Psoas muscle (tissue), 7 donors: ENCODE measurements at regions not wholly inside any gene's neighbourhood (a gene's known extent, or its start where the extent isn't known, plus 50 kb on each side); places are given as distances from the start of the nearest gene placed in this dataset.

ENCODE experiments used
- ATAC-seq, 4 donors: fragments of 200-7000 bp; cut with Tn5 transposase; one replicate each; pipeline ENCODE4 v1.9.1; 2020; ENCODE audit warnings: moderate library complexity in 3 of 4, mild to moderate bottlenecking in 2 of 4
- DNase-seq, 2 donors: peaks; one replicate each; pipeline ENCODE4 v3.0.0-alpha.2; 2020
- H3K27ac ChIP-seq: fragments of 200-600 bp; one replicate; pipeline ENCODE4 v1.8.0; 2022
- H3K27me3 ChIP-seq, 3 donors: fragments of 200-600 bp in 1 of 3; one replicate each; pipeline versions ENCODE4 v1.6.1 to v1.8.0; 2013 to 2022; ENCODE audit warnings: low read length in 2 of 3, mild to moderate bottlenecking in 2 of 3, moderate library complexity in 1 of 3; ENCODE audit not compliant: insufficient read depth in 3 of 3
- H3K36me3 ChIP-seq, 2 donors: fragments of 200-600 bp in 1 of 2; one replicate each; pipeline versions ENCODE4 v1.6.1 to v1.8.0; 2013 to 2022; ENCODE audit warnings: low read depth in 1 of 2, mild to moderate bottlenecking in 1 of 2, moderate library complexity in 1 of 2; ENCODE audit not compliant: insufficient read depth in 1 of 2
- H3K4me1 ChIP-seq: fragments of 200-600 bp; one replicate; pipeline ENCODE4 v1.8.0; 2022
- H3K4me3 ChIP-seq: fragments of 200-600 bp; one replicate; pipeline ENCODE4 v1.8.0; 2022; ENCODE audit warnings: mild to moderate bottlenecking
- H3K9me3 ChIP-seq: fragments of 200-600 bp; one replicate; pipeline ENCODE4 v1.8.0; 2022
- CTCF ChIP-seq: fragments of 200-600 bp; IDR thresholded peaks from one replicate; pipeline ENCODE4 v1.8.0; 2022; ENCODE audit warnings: antibody characterized with exemption
- WGBS, 3 donors: extraction: QIAGEN DNeasy Blood & Tissue Kit; methylation state at CpG; one replicate each; pipeline versions ENCODE4 v1.1.6 to v1.1.7; 2013; 5-methylcytosine and 5-hydroxymethylcytosine counted together
- intact Hi-C, 2 donors: fragments of 100-400 bp; cut with DNase I; formaldehyde crosslinking; loops; one replicate each; pipeline versions ENCODE4 v1.11.0 to v1.14.2; 2022
- donor health status: healthy with polysubstance abuse.
- donor health status: DM: no; HTN: no; CAD: no; lungs with moderate emphysema.
- donor health status: Bipolar disorder and iron deficiency.
- donor health status: healthy.
- donor health status: DM: yes; HTN: yes; CAD: no.
- donor health status: DM: no; HTN: no; CAD: no.
- donor health status: DM: yes; HTN: yes; CAD: no.

DNA sequence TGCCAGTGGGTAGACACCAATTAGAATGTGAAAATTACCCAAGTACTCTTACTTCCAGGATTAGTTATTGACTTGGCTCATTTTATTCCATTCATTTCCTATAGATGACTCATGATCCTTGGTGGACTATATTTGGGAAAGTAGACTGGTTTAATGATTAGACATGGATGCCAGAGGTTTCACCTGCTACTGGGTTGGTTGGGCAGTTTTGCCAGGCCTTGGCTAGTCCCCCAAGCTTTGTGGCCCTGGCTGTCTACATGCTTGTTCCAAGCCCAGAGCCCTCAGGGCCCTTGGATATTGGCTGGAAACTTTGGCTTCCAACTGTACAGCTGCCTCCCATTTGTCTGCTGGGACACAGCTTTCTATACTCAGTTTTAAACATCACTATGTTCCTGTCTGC, 104.1 kb downstream of the ZFP64 start:
- no peak for TF ChIP-seq CTCF
- intact Hi-C loops = loop anchor here in 1 of 2 donors (10.0 kb wide), 1 partner anchor 293 kb away; no protein-coding TSS in a partner anchor
- H3K4me1 ChIP-seq = no peaks in the 10 kb centered on the region
- peaks cover 13% of the 10 kb centered on the region for H3K9me3 ChIP-seq
- H3K27me3 ChIP-seq = no peaks in the 10 kb centered on the region
- DNase-seq (no peak), ATAC-seq (no peak)
- no peak overlapping the region for H3K4me3 ChIP-seq
- H3K36me3 ChIP-seq = no peaks in the 10 kb centered on the region
- no peak overlapping the region for H3K27ac ChIP-seq

DNA sequence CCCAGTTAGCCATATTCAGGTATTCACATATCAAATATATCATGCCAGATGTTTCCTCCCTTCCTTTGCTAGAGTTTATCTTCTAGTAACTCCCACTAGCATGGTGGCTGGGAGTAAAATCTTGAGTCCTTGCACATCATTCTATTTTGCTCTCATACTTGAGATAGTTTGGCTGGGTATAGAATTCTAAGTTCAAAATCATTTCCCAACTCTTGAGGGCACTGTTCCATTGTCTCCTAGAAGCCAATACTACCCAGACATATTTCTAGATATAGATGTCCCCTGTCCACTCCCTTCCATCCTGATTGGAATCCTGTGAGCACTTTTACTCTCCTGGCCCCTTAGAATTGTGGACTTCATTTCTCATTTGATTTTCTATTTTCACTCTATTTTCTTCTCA, 104.7 kb downstream of the ZFP64 start:
- peaks cover 13% of the 10 kb centered on the region for H3K9me3 ChIP-seq
- H3K27me3 ChIP-seq = no peaks in the 10 kb centered on the region
- no peak overlapping the region for H3K27ac ChIP-seq
- no peaks in the 10 kb centered on the region for H3K36me3 ChIP-seq
- DNase-seq (no peak), ATAC-seq (no peak)
- no peak for TF ChIP-seq CTCF
- intact Hi-C loops = loop anchor here in 1 of 2 donors (10.0 kb wide), 1 partner anchor 292 kb away; no protein-coding TSS in a partner anchor
- no peaks in the 10 kb centered on the region for H3K4me1 ChIP-seq
- no peak overlapping the region for H3K4me3 ChIP-seq

- H3K27me3 ChIP-seq = no peaks in the 10 kb centered on the region
- ATAC-seq = no peak
- WGBS, 3 donors = 95 to 96% (median 95%) methylated on average over 28 of the region's 28 CpGs
These were observed 106.9 kb downstream of the ZFP64 start for GRCh38 chr20:52084727-52085126.

GRCh38 chr20:52083627-52084232, 107.8 kb downstream of the ZFP64 start:
- Histone ChIP-seq H3K27ac (no peak overlapping the region), H3K27me3 (no peaks in the 10 kb centered on the region), H3K4me1 (no peaks in the 10 kb centered on the region), H3K4me3 (no peak overlapping the region), H3K9me3 (peaks cover 13% of the 10 kb centered on the region), H3K36me3 (no peaks in the 10 kb centered on the region)
- intact Hi-C loops = loop anchor here in 1 of 2 donors (5.0 to 10.0 kb wide), 2 partner anchors 289 to 441 kb away; no protein-coding TSS in a partner anchor
- 44 to 50% (median 45%) methylated on average over 11 of the region's 11 CpGs for WGBS, 3 donors
- peak; percentile 43 for TF ChIP-seq CTCF
- peak in 1 of 2 donors; percentile 23 for DNase-seq
- ATAC-seq = no peak

More at GRCh38 chr20:52084727-52085126, 106.9 kb downstream of the ZFP64 start:
- no peaks in the 10 kb centered on the region for H3K4me1 ChIP-seq
- H3K27ac ChIP-seq = no peak overlapping the region
- DNase-seq = no peak
- intact Hi-C loops = loop anchor here in 1 of 2 donors (5.0 to 10.0 kb wide), 2 partner anchors 290 to 442 kb away; no protein-coding TSS in a partner anchor
- no peak overlapping the region for H3K4me3 ChIP-seq
- H3K9me3 ChIP-seq = peaks cover 13% of the 10 kb centered on the region
- TF ChIP-seq CTCF = no peak
- no peaks in the 10 kb centered on the region for H3K36me3 ChIP-seq

DNA sequence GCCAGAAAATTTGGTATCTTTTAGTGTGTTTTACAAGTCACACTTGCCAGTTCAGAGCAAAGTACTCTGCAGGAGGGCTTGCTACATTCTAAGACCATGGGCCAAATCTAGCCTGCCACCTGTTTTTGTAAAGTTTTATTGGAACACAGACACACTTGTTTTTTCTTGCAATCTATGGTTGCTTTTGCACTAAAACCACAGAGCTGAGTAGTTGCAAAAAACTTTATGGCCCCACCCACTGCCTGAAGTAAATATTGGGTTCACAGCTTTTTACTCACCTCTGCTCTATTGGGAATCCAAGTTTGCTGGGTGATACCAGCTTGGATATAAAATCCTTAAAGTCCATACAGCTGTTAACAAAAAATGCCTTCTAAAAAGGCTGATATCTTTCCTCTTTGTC, 109.0 kb downstream of the ZFP64 start:
- Histone ChIP-seq H3K4me3 (no peak overlapping the region), H3K9me3 (peaks cover 11% of the 10 kb centered on the region), H3K36me3 (no peaks in the 10 kb centered on the region), H3K27me3 (no peaks in the 10 kb centered on the region), H3K4me1 (no peaks in the 10 kb centered on the region), H3K27ac (no peak overlapping the region)
- no peak for TF ChIP-seq CTCF
- ATAC-seq (no peak), DNase-seq (no peak)
- intact Hi-C loops = loop anchor here in 1 of 2 donors (5.0 to 10.0 kb wide), 2 partner anchors 288 to 440 kb away; no protein-coding TSS in a partner anchor
